HAP-1 (cell line): ENCODE measurements at regions not wholly inside any gene's neighbourhood (a gene's known extent, or its start where the extent isn't known, plus 50 kb on each side); places are given as distances from the start of the nearest gene placed in this dataset.

ENCODE experiments used
- DNase-seq, 2 experiments: peaks; one replicate each; pipeline ENCODE4 v3.0.0-alpha.2; 2016 to 2020; ENCODE audit warnings: low spot score in 2 of 2
- H3K27me3 ChIP-seq: fragments of 250-450 bp; sonication (Bioruptor Pico); 2 replicates; pipeline ENCODE4 v1.5.1; 2020; ENCODE audit warnings: low read depth, mild to moderate bottlenecking, moderate library complexity
- H3K36me3 ChIP-seq: fragments of 250-450 bp; sonication (Bioruptor Pico); replicated peaks from 2 replicates; pipeline ENCODE4 v1.5.1; 2020; ENCODE audit warnings: mild to moderate bottlenecking
- H3K4me1 ChIP-seq: fragments of 250-450 bp; sonication (Bioruptor Pico); 2 replicates; pipeline ENCODE4 v1.5.1; 2020; ENCODE audit warnings: mild to moderate bottlenecking
- H3K4me3 ChIP-seq: fragments of 250-450 bp; sonication (Bioruptor Pico); 2 replicates; pipeline ENCODE4 v1.5.1; 2020; ENCODE audit warnings: mild to moderate bottlenecking, moderate library complexity
- H3K9me3 ChIP-seq: fragments of 250-450 bp; sonication (Bioruptor Pico); 2 replicates; pipeline ENCODE4 v1.5.1; 2020; ENCODE audit warnings: mild to moderate bottlenecking, moderate library complexity
- in situ Hi-C: fragments of 300-500 bp; cut with MboI; formaldehyde crosslinking; loops from 3 replicates; pipeline ENCODE4 v1.14.3; 2020; ENCODE audit warnings: low sequenced_read_pairs, inconsistent platforms, mixed read lengths

DNA sequence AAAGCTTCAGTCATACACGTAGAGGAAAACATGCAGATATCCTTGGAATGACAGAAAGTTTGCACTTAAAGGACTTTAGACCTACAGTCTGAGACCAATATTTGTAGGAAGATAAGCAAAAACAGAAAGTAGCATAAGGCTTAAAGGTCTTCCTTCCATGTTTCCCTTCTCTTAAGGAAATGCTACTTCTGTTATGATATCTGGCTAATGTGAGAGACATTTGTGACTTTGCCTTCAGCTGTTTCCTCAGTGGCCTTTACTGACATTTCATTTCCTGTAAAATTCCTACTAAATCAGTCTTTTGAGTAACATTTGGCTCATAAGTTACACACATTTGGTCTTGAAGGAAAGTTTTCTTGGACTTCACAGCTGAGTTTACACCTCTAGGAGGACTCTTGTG, 713.4 kb downstream of the TBC1D32 start:
- no peaks in the 10 kb centered on the region for H3K4me1 ChIP-seq
- DNase-seq = no peak
- in situ Hi-C loops = no loop called here

DNA sequence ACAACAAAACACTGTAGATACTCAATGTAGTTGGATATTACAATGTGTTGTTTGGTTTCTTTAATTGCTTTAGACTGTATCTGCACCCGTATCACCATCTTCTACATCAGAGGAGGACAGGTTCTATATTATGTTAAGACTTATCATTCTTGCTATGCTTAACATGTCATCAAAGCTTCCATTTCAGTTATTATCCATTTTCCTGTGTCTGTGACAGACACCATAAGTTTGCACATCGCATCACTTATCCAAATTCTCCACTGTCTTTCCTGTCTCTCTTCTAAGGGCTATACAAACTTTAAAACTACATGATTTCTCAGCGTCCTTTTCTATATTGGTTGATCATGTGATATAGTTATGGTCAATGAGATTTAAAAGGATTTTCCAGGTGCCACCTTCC, 719.0 kb downstream of the TBC1D32 start:
- Histone ChIP-seq H3K36me3 (no peaks in the 10 kb centered on the region), H3K9me3 (no peaks in the 10 kb centered on the region), H3K4me3 (no peak overlapping the region), H3K27me3 (0 out of 2 replicates have a peak, but pooled peaks cover 3% of the 10 kb centered on the region), H3K4me1 (no peaks in the 10 kb centered on the region)
- in situ Hi-C loops = no loop called here
- no peak for DNase-seq

More for the DNA sequence above, 713.4 kb downstream of the TBC1D32 start:
- Histone ChIP-seq H3K27me3 (no peaks in the 10 kb centered on the region), H3K9me3 (no peaks in the 10 kb centered on the region), H3K4me3 (no peak overlapping the region), H3K36me3 (no peaks in the 10 kb centered on the region)

DNA sequence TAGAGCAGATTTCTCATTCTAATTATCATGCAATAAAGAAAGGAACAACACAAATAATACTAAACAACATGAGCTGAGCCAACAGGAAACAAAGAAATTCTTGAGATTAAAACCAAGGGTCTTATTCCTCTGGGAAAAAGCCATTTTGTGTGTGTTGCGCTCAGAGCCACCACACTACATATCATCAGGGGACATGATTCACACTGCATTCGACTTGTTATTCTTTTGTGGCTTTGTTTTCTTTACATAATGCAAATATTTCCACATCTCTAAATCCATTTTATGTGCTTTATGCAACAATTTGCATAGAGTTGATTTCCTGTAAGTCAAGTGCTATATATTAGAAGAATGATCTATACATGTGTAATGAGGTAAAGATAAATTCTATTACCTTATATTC, 719.6 kb downstream of the TBC1D32 start:
- in situ Hi-C loops = no loop called here
- Histone ChIP-seq H3K4me3 (no peak overlapping the region), H3K4me1 (no peaks in the 10 kb centered on the region), H3K9me3 (no peaks in the 10 kb centered on the region), H3K36me3 (no peaks in the 10 kb centered on the region), H3K27me3 (0 out of 2 replicates have a peak, but pooled peaks cover 3% of the 10 kb centered on the region)
- DNase-seq = no peak

DNA sequence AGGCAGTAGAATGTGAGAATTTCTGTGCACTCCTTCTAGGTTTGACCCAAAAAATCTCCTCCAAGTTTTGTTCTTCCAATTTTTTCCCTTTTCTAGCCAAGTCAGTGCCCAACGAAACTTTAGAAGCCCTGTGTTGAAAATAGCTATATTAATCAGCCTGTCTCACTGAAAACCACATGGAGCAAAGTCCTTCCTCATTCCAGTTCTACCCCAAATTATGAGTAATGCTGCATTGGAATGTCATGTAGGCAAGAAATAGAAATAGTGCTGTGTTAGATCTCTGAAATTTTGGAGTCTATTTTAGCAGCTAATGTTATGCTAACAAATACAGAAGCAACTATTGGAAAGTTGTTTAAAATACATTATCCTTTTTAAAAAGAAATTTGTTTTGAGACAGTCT, 725.5 kb downstream of the TBC1D32 start:
- Histone ChIP-seq H3K4me3 (no peak overlapping the region), H3K4me1 (no peaks in the 10 kb centered on the region), H3K36me3 (no peaks in the 10 kb centered on the region), H3K9me3 (no peaks in the 10 kb centered on the region), H3K27me3 (0 out of 2 replicates have a peak, but pooled peaks cover 3% of the 10 kb centered on the region)
- no peak for DNase-seq
- in situ Hi-C loops = no loop called here

DNA sequence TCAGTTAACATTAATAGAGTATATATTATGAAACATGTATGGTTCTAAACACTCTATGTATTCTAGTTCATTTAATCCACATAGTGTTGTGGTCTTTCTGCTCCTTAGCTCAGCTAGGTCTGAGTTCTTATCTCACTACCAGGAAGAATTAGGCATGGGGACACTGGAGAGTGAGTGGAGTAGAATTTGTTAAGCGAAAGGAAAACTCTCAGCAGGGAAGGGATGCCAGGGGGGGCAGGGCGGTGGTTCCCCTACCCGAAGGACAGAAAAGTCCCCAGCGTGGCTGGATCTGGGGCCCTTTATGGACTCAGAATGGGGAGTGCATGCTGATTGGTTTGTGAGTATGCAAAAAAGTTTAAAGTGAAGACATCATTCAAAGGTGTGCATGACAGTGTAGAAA, 727.5 kb downstream of the TBC1D32 start:
- H3K36me3 ChIP-seq = no peaks in the 10 kb centered on the region
- H3K27me3 ChIP-seq = 0 out of 2 replicates have a peak, but pooled peaks cover 3% of the 10 kb centered on the region
- in situ Hi-C loops = no loop called here
- H3K4me3 ChIP-seq = no peak overlapping the region
- H3K4me1 ChIP-seq = no peaks in the 10 kb centered on the region
- no peaks in the 10 kb centered on the region for H3K9me3 ChIP-seq
- no peak for DNase-seq

DNA sequence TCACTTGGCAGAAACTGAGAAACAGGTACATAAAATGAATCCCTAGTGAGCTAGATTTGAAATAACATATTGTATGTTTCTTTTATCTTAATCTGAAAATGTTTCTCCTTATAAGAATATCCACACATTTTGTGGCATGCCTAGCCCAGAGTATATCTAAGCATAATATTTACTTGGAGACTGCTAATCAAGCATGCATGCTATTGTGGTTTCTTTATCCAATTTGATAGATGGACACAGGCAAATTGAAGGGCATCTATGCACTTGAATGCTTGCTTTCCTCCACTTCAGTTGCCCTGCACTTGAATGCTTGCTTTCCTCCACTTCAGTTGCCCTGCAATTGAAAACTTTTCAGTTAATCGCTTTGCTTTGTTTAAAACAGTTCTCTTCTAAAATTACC, 729.8 kb downstream of the TBC1D32 start:
- in situ Hi-C loops = no loop called here
- Histone ChIP-seq H3K4me3 (no peak overlapping the region), H3K9me3 (no peaks in the 10 kb centered on the region), H3K27me3 (no peaks in the 10 kb centered on the region), H3K36me3 (no peaks in the 10 kb centered on the region), H3K4me1 (no peaks in the 10 kb centered on the region)
- no peak for DNase-seq

DNA sequence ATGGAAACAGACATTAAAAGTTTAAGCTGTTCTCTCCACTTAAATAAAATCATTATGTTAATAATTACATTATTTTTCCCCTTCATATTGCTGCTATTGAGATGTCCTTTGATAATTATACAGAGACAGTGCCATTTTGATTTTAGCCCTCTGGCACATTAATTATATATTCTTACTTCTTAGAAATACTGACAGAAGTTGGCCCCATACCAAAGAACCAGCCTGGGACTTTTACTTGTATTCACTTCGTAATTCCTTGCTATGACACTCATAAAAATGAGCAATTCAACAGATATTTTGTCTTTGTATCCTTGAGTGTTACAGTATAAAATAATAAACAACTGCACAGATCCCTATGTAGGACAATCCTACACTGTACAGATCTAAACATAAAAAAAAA, 743.7 kb downstream of the TBC1D32 start:
- Histone ChIP-seq H3K4me1 (no peaks in the 10 kb centered on the region), H3K9me3 (no peaks in the 10 kb centered on the region), H3K27me3 (no peaks in the 10 kb centered on the region; the same call in 1 of the 2 replicates), H3K36me3 (no peaks in the 10 kb centered on the region), H3K4me3 (no peak overlapping the region)
- no peak for DNase-seq
- in situ Hi-C loops = no loop called here

DNA sequence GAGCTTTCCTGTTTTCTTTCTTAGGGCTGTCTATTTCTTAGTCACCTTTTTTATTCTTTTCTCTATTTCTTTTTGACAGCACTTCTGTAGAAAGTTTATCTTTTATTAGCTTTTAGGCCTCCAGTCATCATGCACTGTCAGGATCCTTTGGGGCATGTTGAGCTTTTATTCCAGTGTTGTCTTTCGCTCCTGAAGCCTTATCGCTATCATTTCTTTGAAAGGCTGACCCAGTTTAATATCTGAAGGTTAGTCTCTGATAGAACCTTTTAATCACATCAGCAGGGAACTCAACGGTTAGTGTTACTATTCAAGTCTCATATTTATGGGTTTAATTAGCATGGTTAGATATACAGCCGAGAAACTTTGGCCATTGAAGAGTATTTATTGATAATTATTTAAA, 745.9 kb downstream of the TBC1D32 start:
- no peaks in the 10 kb centered on the region for H3K9me3 ChIP-seq
- no peaks in the 10 kb centered on the region for H3K4me1 ChIP-seq
- in situ Hi-C loops = no loop called here
- DNase-seq = no peak
- no peaks in the 10 kb centered on the region; the same call in 1 of the 2 replicates for H3K27me3 ChIP-seq
- H3K4me3 ChIP-seq = no peak overlapping the region
- H3K36me3 ChIP-seq = no peaks in the 10 kb centered on the region

DNA sequence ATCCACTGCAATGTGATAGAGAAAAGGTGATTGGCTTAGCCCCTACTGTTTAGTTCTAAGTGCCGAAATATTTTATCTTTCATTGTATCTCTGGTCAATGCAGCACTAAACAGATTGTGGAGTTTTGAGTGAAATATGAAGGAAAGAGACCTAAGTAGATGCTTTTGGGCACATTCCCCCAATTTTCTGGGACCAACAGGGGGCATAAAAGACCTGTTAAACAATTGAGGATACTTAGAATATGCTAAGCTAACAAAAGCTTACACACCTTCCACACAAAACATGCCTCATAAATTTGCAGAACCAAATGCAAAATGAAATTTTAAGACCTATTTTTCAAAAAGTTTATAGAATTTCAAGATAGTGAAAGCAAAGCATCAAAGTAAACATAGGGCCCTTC, 746.9 kb downstream of the TBC1D32 start:
- no peaks in the 10 kb centered on the region; the same call in 1 of the 2 replicates for H3K27me3 ChIP-seq
- in situ Hi-C loops = no loop called here

DNA sequence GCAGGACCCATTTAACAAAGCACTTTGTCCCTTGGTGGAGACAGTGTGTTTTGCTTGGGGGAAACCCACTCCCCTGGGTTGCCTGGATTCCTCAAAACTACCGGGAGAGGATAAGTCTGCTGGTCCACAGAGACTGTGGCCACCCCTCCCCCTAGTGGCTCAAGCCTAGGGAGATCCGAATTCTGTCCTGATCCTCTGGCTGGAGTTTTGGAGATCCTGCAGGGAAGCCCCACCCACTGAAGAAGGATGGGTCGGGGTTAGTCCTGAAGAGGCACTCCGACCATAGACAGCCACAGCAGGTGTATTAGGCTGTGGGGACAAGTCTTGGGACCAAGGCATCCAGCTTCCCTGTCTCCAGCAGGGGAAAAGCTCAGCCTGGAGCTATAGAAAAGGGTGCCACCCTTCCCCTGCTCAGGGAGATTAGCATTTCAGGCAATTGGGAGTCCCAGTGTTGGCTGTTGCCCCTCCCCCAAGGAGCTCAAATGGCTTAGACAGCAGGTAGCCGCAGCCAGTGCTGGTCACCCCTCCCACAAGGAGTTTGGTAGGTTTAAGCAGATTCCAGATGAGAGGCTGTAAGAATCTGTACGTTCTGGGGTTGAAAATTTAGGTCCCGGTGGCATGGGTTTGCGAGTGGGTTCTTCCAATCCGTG, 750.0 kb downstream of the TBC1D32 start:
- H3K27me3 ChIP-seq = no peaks in the 10 kb centered on the region

More for the DNA sequence above, 746.9 kb downstream of the TBC1D32 start:
- no peaks in the 10 kb centered on the region for H3K9me3 ChIP-seq
- no peaks in the 10 kb centered on the region for H3K36me3 ChIP-seq
- no peak overlapping the region for H3K4me3 ChIP-seq
- DNase-seq = no peak
- no peaks in the 10 kb centered on the region for H3K4me1 ChIP-seq

DNA sequence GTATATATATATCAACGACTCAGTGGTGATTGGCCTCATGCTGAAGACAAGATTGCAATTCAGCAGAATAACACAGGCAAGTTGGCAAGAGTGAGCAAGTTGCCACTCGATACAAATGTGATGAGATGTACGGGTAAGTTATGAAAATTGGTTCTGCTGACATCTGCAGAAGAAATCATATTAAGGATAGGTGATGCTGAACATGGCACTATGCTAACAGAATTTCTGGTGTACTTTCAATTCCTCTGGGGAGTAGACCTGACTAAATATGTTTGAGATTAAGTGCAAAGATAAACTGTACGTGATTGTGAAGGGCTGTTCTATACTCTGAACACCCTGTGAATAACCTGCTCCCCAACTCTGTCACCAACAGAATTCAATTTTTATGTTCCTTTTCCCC, 758.2 kb downstream of the TBC1D32 start:
- Histone ChIP-seq H3K36me3 (no peaks in the 10 kb centered on the region), H3K4me3 (no peak overlapping the region), H3K27me3 (no peaks in the 10 kb centered on the region), H3K9me3 (no peaks in the 10 kb centered on the region), H3K4me1 (no peaks in the 10 kb centered on the region)
- in situ Hi-C loops = no loop called here
- DNase-seq = no peak

More for the DNA sequence above, 750.0 kb downstream of the TBC1D32 start:
- Histone ChIP-seq H3K9me3 (no peaks in the 10 kb centered on the region), H3K4me3 (no peak overlapping the region), H3K36me3 (no peaks in the 10 kb centered on the region), H3K4me1 (no peaks in the 10 kb centered on the region)
- no peak for DNase-seq
- in situ Hi-C loops = no loop called here

DNA sequence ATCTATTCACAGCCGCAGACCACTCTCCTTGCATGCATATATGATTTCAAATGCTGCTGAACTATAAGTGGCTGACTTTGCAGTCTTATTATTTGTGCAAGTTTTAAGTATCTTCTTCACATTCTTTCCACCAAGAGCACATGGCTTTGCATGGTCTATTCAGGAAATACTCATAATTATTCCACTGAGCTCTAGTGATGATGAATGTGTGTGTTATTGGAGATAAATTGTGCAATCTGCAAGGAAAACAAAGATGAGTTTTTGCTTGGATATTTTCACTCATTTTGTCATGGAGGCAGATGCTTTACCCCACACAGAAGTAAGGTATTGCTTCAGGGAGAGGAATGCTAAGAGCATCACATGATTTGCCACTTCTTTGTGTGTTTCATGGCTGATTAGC, 764.6 kb downstream of the TBC1D32 start:
- H3K36me3 ChIP-seq = no peaks in the 10 kb centered on the region
- in situ Hi-C loops = no loop called here
- H3K9me3 ChIP-seq = no peaks in the 10 kb centered on the region
- no peak overlapping the region for H3K4me3 ChIP-seq
- H3K27me3 ChIP-seq = no peaks in the 10 kb centered on the region
- DNase-seq = no peak
- no peaks in the 10 kb centered on the region for H3K4me1 ChIP-seq

DNA sequence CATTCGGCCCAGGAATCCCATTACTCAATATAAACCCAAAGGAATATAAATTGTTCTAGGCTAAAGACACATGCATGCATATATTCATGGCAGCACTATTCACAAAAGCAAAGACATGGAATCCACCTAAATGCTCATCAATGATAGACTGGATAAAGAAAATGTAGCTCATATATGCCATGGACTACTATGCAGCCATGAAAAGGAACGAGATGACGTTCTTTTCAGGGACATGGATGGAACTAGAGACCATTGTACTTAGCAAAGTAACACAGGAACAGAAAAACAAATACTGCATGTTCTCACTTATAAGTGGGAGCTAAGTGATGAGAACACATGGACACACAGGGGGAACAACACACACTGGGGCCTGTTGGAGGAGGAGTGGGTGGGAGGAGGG, 769.5 kb downstream of the TBC1D32 start:
- no peaks in the 10 kb centered on the region for H3K27me3 ChIP-seq
- no peaks in the 10 kb centered on the region for H3K36me3 ChIP-seq
- H3K4me3 ChIP-seq = no peak overlapping the region
- in situ Hi-C loops = no loop called here
- no peak for DNase-seq
- no peaks in the 10 kb centered on the region for H3K4me1 ChIP-seq
- H3K9me3 ChIP-seq = no peaks in the 10 kb centered on the region

DNA sequence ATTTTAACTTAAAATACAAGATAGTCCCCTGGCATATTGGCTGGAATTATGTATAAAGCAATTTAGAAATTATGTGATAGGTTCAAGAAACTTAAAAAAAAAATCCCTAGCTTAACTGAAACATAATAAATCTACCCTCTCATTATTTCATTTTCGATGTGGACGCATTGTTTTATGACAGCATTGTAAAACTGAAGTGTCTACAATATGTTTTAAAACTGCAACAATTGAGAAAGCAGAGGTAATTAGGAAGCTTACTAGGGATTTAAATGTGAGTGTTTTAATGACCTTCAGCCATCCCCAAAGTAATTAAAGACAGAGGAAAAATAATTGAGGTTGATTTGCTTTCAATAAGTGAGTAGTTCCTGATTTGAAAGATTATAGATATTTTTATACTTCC, 776.0 kb downstream of the TBC1D32 start:
- no peak for DNase-seq
- H3K9me3 ChIP-seq = no peaks in the 10 kb centered on the region
- in situ Hi-C loops = no loop called here

DNA sequence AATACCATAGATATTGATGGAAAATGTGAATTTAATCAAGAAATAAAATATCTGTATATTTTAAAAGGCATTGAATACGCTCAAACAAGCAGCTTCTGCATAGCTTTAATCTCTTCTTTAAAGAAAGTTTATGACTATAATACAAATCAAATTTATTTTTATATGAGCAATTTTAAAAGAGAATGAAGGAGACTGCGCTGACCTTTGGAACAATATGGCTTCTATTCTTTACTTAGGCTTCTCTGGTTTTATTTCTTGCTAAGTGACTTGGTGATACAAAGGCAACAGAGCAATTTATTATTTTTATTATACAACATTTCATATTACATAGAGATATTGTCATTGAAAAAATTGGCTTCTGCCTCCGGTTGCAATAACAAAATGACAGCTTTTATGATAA, 776.7 kb downstream of the TBC1D32 start:
- H3K36me3 ChIP-seq = no peaks in the 10 kb centered on the region
- no peaks in the 10 kb centered on the region for H3K27me3 ChIP-seq
- H3K4me3 ChIP-seq = no peak overlapping the region
- in situ Hi-C loops = no loop called here
- no peaks in the 10 kb centered on the region for H3K9me3 ChIP-seq
- H3K4me1 ChIP-seq = no peaks in the 10 kb centered on the region
- DNase-seq = no peak

More for the DNA sequence above, 776.0 kb downstream of the TBC1D32 start:
- Histone ChIP-seq H3K4me1 (no peaks in the 10 kb centered on the region), H3K4me3 (no peak overlapping the region), H3K27me3 (no peaks in the 10 kb centered on the region), H3K36me3 (no peaks in the 10 kb centered on the region)
